ENCODE measurements at regions not wholly inside any gene's neighbourhood (a gene's known extent, or its start where the extent isn't known, plus 50 kb on each side); places are given as distances from the start of the nearest gene placed in this dataset.

DNA sequence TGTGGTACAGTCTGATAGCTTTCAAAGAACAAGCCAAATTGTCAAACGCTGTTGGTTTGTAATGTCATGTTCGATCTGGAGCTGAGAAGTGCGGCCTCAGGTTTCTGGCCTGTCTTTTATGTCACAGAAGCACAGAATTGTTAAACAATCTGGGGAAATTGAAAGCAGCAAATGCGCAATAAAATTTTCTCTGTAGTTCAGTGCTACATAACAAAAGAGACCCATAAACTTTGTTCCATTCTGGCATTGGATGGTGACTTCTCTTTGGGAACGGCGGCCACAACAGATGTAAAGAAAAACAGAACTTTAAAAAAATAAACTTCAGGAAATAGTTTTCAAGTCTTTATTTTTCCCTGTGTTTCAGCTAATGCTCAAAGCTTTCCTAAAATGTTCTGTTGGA is 106.9 kb downstream of the PRL start:
- TF ChIP-seq TCF12 (IDR thresholded peaks at IDR 0.05; ENCODE audit: low read depth), result no peak
- no peak for TF ChIP-seq EP300 (IDR thresholded peaks at IDR 0.05; ENCODE audit: borderline replicate concordance)
- no peak for TF ChIP-seq YY1 (IDR thresholded peaks at IDR 0.05; ENCODE audit: low read depth)
- no peak for TF ChIP-seq RAD21 (IDR thresholded peaks at IDR 0.05; ENCODE audit: low read depth)
- TF ChIP-seq TAF1 (IDR thresholded peaks at IDR 0.05; ENCODE audit: low read depth), result no peak
